ENCODE measurements at regions not wholly inside any gene's neighbourhood (a gene's known extent, or its start where the extent isn't known, plus 50 kb on each side); places are given as distances from the start of the nearest gene placed in this dataset.

DNA sequence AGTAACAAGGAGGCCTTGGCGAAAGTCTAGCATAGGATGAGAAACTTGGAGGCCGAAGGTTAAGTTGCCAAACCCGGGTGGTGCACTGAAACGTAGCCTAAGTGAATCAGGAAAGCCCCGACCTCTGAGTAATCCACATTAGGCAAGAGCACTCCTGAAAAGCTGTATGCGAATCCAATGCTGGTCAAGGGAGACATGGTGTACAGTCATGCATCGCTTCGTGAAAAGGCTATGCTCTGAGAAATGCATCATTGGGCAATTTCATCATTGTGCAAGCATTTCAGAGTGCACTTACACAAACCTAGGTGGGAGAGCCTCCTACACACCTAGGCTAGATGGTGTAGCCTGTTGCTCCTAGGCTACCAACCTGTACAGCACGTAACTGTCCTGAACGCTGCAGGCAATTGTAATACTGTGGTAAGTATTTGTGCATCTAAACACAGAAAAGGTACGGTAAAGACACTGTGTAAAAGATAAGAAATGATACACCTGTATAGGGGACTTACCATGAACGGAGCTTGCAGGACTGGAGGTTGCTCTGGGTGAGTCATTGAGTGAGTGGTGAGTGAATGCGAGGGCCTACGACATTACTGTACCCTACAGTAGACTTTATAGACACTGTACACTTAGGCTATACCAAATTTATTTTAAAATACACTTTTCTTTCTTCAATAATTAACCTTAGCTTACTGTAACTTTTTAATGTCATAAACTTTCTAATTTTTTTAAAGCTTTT lies 222.5 kb downstream of the SHQ1 start:
- TF ChIP-seq, protein P1, sequence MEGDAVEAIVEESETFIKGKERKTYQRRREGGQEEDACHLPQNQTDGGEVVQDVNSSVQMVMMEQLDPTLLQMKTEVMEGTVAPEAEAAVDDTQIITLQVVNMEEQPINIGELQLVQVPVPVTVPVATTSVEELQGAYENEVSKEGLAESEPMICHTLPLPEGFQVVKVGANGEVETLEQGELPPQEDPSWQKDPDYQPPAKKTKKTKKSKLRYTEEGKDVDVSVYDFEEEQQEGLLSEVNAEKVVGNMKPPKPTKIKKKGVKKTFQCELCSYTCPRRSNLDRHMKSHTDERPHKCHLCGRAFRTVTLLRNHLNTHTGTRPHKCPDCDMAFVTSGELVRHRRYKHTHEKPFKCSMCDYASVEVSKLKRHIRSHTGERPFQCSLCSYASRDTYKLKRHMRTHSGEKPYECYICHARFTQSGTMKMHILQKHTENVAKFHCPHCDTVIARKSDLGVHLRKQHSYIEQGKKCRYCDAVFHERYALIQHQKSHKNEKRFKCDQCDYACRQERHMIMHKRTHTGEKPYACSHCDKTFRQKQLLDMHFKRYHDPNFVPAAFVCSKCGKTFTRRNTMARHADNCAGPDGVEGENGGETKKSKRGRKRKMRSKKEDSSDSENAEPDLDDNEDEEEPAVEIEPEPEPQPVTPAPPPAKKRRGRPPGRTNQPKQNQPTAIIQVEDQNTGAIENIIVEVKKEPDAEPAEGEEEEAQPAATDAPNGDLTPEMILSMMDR (IDR thresholded peaks at IDR 0.05): no peak
- TF ChIP-seq POLR2AphosphoS5 (IDR thresholded peaks at IDR 0.05): no peak
- TF ChIP-seq POLR2A (IDR thresholded peaks at IDR 0.05): no peak

All from transverse colon (tissue), 4 donors.